ENCODE measurements at regions not wholly inside any gene's neighbourhood (a gene's known extent, or its start where the extent isn't known, plus 50 kb on each side); places are given as distances from the start of the nearest gene placed in this dataset.
"Not testable (repeated sequence)": the region's sequence is repeated elsewhere in the genome, so short reads cannot be mapped to it uniquely, and the experiment has no call there.

GRCh38 chr14:66249544-66249943 lies 236.6 kb upstream of the CCDC196 start:
- no peak for DNase-seq (ENCODE audit: low spot score)
- Mint-ChIP-seq H3K36me3 (ENCODE audit: low read depth, unreplicated experiment) (no peaks in the 10 kb centered on the region), H3K4me1 (ENCODE audit: unreplicated experiment) (peaks cover 10% of the 10 kb centered on the region), H3K27ac (ENCODE audit: unreplicated experiment) (no peak overlapping the region), H3K27me3 (ENCODE audit: unreplicated experiment) (peaks cover 3% of the 10 kb centered on the region), H3K9me3 (ENCODE audit: unreplicated experiment) (no peaks in the 10 kb centered on the region), H3K4me3 (ENCODE audit: unreplicated experiment) (no peak overlapping the region)
- TF ChIP-seq CTCF (IDR thresholded peaks at IDR 0.05; ENCODE audit: unreplicated experiment), result no peak

- Mint-ChIP-seq H3K36me3 (ENCODE audit: low read depth, unreplicated experiment) (no peaks in the 10 kb centered on the region), H3K4me1 (ENCODE audit: unreplicated experiment) (no peaks in the 10 kb centered on the region), H3K27me3 (ENCODE audit: unreplicated experiment) (peaks cover 2% of the 10 kb centered on the region), H3K4me3 (ENCODE audit: unreplicated experiment) (no peak overlapping the region), H3K9me3 (ENCODE audit: unreplicated experiment) (no peaks in the 10 kb centered on the region), H3K27ac (ENCODE audit: unreplicated experiment) (no peak overlapping the region)
- no peak for DNase-seq (ENCODE audit: low spot score)
- TF ChIP-seq CTCF (IDR thresholded peaks at IDR 0.05; ENCODE audit: unreplicated experiment), result no peak
Measured at GRCh38 chr14:66254038-66254437, 232.1 kb upstream of the CCDC196 start.

- no peak for TF ChIP-seq CTCF (IDR thresholded peaks at IDR 0.05; ENCODE audit: unreplicated experiment)
- DNase-seq (ENCODE audit: low spot score), result no peak
- Mint-ChIP-seq H3K4me3 (ENCODE audit: unreplicated experiment) (no peak overlapping the region), H3K9me3 (ENCODE audit: unreplicated experiment) (no peaks in the 10 kb centered on the region), H3K27me3 (ENCODE audit: unreplicated experiment) (no peaks in the 10 kb centered on the region), H3K27ac (ENCODE audit: unreplicated experiment) (no peak overlapping the region), H3K36me3 (ENCODE audit: low read depth, unreplicated experiment) (no peaks in the 10 kb centered on the region), H3K4me1 (ENCODE audit: unreplicated experiment) (no peaks in the 10 kb centered on the region)
Measured at GRCh38 chr14:66268802-66269334, 217.3 kb upstream of the CCDC196 start.

GRCh38 chr14:66272221-66272620 lies 213.9 kb upstream of the CCDC196 start:
- Mint-ChIP-seq H3K4me3 (ENCODE audit: unreplicated experiment) (no peak overlapping the region), H3K27me3 (ENCODE audit: unreplicated experiment) (no peaks in the 10 kb centered on the region), H3K4me1 (ENCODE audit: unreplicated experiment) (no peaks in the 10 kb centered on the region), H3K36me3 (ENCODE audit: low read depth, unreplicated experiment) (no peaks in the 10 kb centered on the region), H3K27ac (ENCODE audit: unreplicated experiment) (no peak overlapping the region), H3K9me3 (ENCODE audit: unreplicated experiment) (no peaks in the 10 kb centered on the region)
- no peak for TF ChIP-seq CTCF (IDR thresholded peaks at IDR 0.05; ENCODE audit: unreplicated experiment)
- DNase-seq (ENCODE audit: low spot score), result no peak

- TF ChIP-seq CTCF (IDR thresholded peaks at IDR 0.05; ENCODE audit: unreplicated experiment), result no peak
- H3K36me3 Mint-ChIP-seq (ENCODE audit: low read depth, unreplicated experiment), result no peaks in the 10 kb centered on the region
- no peaks in the 10 kb centered on the region for H3K9me3 Mint-ChIP-seq (ENCODE audit: unreplicated experiment)
- H3K4me1 Mint-ChIP-seq (ENCODE audit: unreplicated experiment), result no peaks in the 10 kb centered on the region
- no peak overlapping the region for H3K4me3 Mint-ChIP-seq (ENCODE audit: unreplicated experiment)
- no peak overlapping the region for H3K27ac Mint-ChIP-seq (ENCODE audit: unreplicated experiment)
- no peaks in the 10 kb centered on the region for H3K27me3 Mint-ChIP-seq (ENCODE audit: unreplicated experiment)
- no peak for DNase-seq (ENCODE audit: low spot score)
Measured at GRCh38 chr14:66273261-66273832, 212.8 kb upstream of the CCDC196 start.

- not testable (repeated sequence) for H3K4me3 Mint-ChIP-seq (ENCODE audit: unreplicated experiment); H3K4me1 Mint-ChIP-seq (ENCODE audit: unreplicated experiment); H3K27ac Mint-ChIP-seq (ENCODE audit: unreplicated experiment); H3K36me3 Mint-ChIP-seq (ENCODE audit: low read depth, unreplicated experiment); H3K27me3 Mint-ChIP-seq (ENCODE audit: unreplicated experiment); DNase-seq (ENCODE audit: low spot score); H3K9me3 Mint-ChIP-seq (ENCODE audit: unreplicated experiment)
Measured at GRCh38 chr14:66278418-66278817, 207.8 kb upstream of the CCDC196 start.
